Endothelial cell of umbilical vein (primary cell): ENCODE measurements at regions not wholly inside any gene's neighbourhood (a gene's known extent, or its start where the extent isn't known, plus 50 kb on each side); places are given as distances from the start of the nearest gene placed in this dataset.

Experiments
- BruUV-seq: library from RNA; stranded (reverse); fragments of 400-500 nt; replicated peaks from 2 replicates; lab custom pipeline; 2021; lab: Mats Ljungman, UMichigan
- CTCF ChIA-PET: fragments of 300-600, 350-600 bp; sonication (Branson Sonifier 250); formaldehyde crosslinking; loops from one replicate; lab custom pipeline; 2021; ENCODE audit warnings: antibody characterized with exemption, inconsistent platforms; lab: Charles Lee
- POLR2A ChIA-PET: fragments of 300-600, 350-600 bp; sonication (Branson Sonifier 250); formaldehyde crosslinking; loops from one replicate; lab custom pipeline; 2021; ENCODE audit warnings: antibody characterized with exemption, inconsistent platforms; lab: Charles Lee
- DNase-seq: peaks from one replicate; pipeline ENCODE4 v3.0.0-alpha.2; 2011; ENCODE audit warnings: low read depth, low spot score
- FAIRE-seq: peaks from 2 replicates; lab custom pipeline; 2011; peaks lifted over from hg19 to GRCh38; lab: Jason Lieb, UNC
- H2AFZ ChIP-seq: 2 replicates; pipeline ENCODE4 v1.6.0; 2012; ENCODE audit warnings: low read depth, low read length, control low read depth, inconsistent platforms
- H3K27ac ChIP-seq: 2 replicates; pipeline ENCODE4 v1.5.1; 2011; ENCODE audit warnings: low read depth, mild to moderate bottlenecking, control low read depth, low read length, moderate library complexity; ENCODE audit not compliant: insufficient read depth
- H3K27me3 ChIP-seq, 2 experiments: 2 replicates each; pipeline versions ENCODE4 v1.6.0 to v1.6.1; 2011; ENCODE audit warnings: low read length in 2 of 2, mixed read lengths in 1 of 2; ENCODE audit not compliant: control insufficient read depth in 2 of 2, insufficient read depth in 2 of 2
- H3K36me3 ChIP-seq, 2 experiments: 2 replicates in 1 of 2; 3 replicates in 1 of 2; pipeline ENCODE4 v1.5.1; 2011; ENCODE audit warnings: low read length in 2 of 2, mild to moderate bottlenecking in 1 of 2, moderate library complexity in 1 of 2; ENCODE audit not compliant: control insufficient read depth in 2 of 2, insufficient read depth in 2 of 2; ENCODE audit errors: extremely low read depth in 1 of 2
- H3K4me1 ChIP-seq: 3 replicates; pipeline ENCODE4 v1.5.1; 2011; ENCODE audit warnings: mild to moderate bottlenecking, low read length; ENCODE audit not compliant: control insufficient read depth, insufficient read depth; ENCODE audit errors: extremely low read depth
- H3K4me2 ChIP-seq: 2 replicates; pipeline ENCODE4 v1.6.1; 2011; ENCODE audit warnings: low read length, control low read depth, mixed read lengths; ENCODE audit not compliant: insufficient read depth
- H3K4me3 ChIP-seq, 3 experiments: fragments of 200-600 bp in 1 of 3; sonication (generic), shearing (Covaris generic) in 1 of 3; replicated peaks in 1 of 3; 2 replicates each; pipeline ENCODE4 v1.5.1; 2011 to 2016; ENCODE audit warnings: control low read depth in 3 of 3, low read length in 3 of 3, mild to moderate bottlenecking in 2 of 3, inconsistent platforms in 1 of 3, low read depth in 1 of 3, moderate library complexity in 1 of 3; ENCODE audit not compliant: insufficient read depth in 1 of 3
- H3K79me2 ChIP-seq: 2 replicates; pipeline ENCODE4 v1.6.0; 2012; ENCODE audit warnings: low read length, inconsistent platforms; ENCODE audit not compliant: control insufficient read depth, insufficient read depth
- H3K9ac ChIP-seq: replicated peaks from 2 replicates; pipeline ENCODE3; 2011; ENCODE audit warnings: low read length, control low read depth; ENCODE audit not compliant: insufficient read depth; ENCODE audit errors: extremely low read depth
- H3K9me1 ChIP-seq: replicated peaks from 3 replicates; pipeline ENCODE4 v1.6.0; 2011; ENCODE audit warnings: mild to moderate bottlenecking, low read length; ENCODE audit not compliant: control insufficient read depth, insufficient read depth; ENCODE audit errors: extremely low read depth
- H3K9me3 ChIP-seq: replicated peaks from 2 replicates; pipeline ENCODE4 v1.5.1; 2012; ENCODE audit warnings: low read length, inconsistent platforms; ENCODE audit not compliant: control insufficient read depth, insufficient read depth
- H4K20me1 ChIP-seq: replicated peaks from 2 replicates; pipeline ENCODE3; 2011; ENCODE audit warnings: mild to moderate bottlenecking, low read length; ENCODE audit not compliant: control insufficient read depth, insufficient read depth; ENCODE audit errors: extremely low read depth
- EZH2 ChIP-seq: IDR thresholded peaks from 2 replicates; pipeline ENCODE4 v1.6.1; 2012; ENCODE audit warnings: borderline replicate concordance, low read depth, mild to moderate bottlenecking, moderate library complexity, low read length, inconsistent platforms; ENCODE audit not compliant: severe bottlenecking
- FOS ChIP-seq: IDR thresholded peaks from 2 replicates; pipeline ENCODE4 v1.6.1; 2011; ENCODE audit warnings: mild to moderate bottlenecking, low read length, moderate library complexity, borderline replicate concordance; ENCODE audit not compliant: insufficient read depth
- GATA2 ChIP-seq: IDR thresholded peaks from 2 replicates; pipeline ENCODE4 v1.7.0; 2011; ENCODE audit warnings: low read depth, mild to moderate bottlenecking, moderate library complexity, mixed read lengths, low read length; ENCODE audit not compliant: insufficient read length, insufficient read depth
- JUN ChIP-seq: IDR thresholded peaks from 2 replicates; pipeline ENCODE4 v1.6.1; 2011; ENCODE audit warnings: borderline replicate concordance, low read depth; ENCODE audit not compliant: insufficient read length, insufficient read depth
- MAX ChIP-seq: IDR thresholded peaks from 2 replicates; pipeline ENCODE4 v1.6.1; 2011; ENCODE audit not compliant: insufficient read depth, insufficient read length
- MYC ChIP-seq: IDR thresholded peaks from one replicate; pipeline ENCODE4 v1.6.1; 2011; ENCODE audit warnings: mild to moderate bottlenecking, low read depth, low read length
- POLR2A ChIP-seq: IDR thresholded peaks from 2 replicates; pipeline ENCODE4 v1.6.1; 2012; ENCODE audit warnings: low read depth, mild to moderate bottlenecking, control low read depth, low read length
- POLR2AphosphoS5 ChIP-seq: IDR thresholded peaks from 2 replicates; pipeline ENCODE4 v1.6.1; 2012; ENCODE audit warnings: low read depth, mild to moderate bottlenecking, control low read depth, low read length, moderate library complexity; ENCODE audit not compliant: insufficient read depth
- dilution Hi-C: fragments of 300-500 bp; cut with MboI; formaldehyde crosslinking; loops from one replicate; pipeline ENCODE4 v1.15.0; 2019; ENCODE audit warnings: low sequenced_read_pairs; ENCODE audit not compliant: extremely low pct_ligation_motif_present
- intact Hi-C: fragments of 100-400 bp; cut with micrococcal nuclease; formaldehyde crosslinking; loops from one replicate; pipeline ENCODE4 v1.10.0; 2022
- TF ChIP-seq, protein P1 (sequence below), 2 donors: IDR thresholded peaks; 1 replicate in 1 of 2; 2 replicates in 1 of 2; pipeline ENCODE4 v1.5.1; 2011; ENCODE audit warnings: low read length in 2 of 2, mild to moderate bottlenecking in 2 of 2, moderate library complexity in 2 of 2, control low read depth in 1 of 2, inconsistent platforms in 1 of 2, low read depth in 1 of 2; ENCODE audit not compliant: insufficient read depth in 1 of 2; ENCODE audit errors: extremely low read depth in 1 of 2

DNA sequence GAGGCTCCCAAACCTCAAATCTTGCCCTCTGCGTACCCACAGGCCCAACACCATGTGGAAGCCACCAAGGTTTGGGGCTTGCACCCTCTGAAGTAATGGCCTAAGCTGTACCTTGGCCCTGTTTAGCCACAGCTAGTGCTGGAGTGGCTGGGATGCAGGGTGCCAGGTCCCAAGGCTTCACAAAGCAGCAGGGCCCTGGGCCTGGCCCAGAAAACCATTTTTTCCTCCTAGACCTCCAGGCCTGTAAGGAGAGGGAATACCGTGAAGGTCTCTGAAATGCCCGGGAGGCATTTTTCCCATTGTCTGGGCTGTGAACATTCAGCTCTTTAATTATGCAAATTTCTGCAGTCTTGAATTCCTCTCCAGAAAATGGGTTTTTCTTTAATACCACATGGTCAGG, 223.7 kb upstream of the CCN2 start:
- Histone ChIP-seq H3K9me3 (no peaks in the 10 kb centered on the region), H3K4me3 (no peak overlapping the region), H4K20me1 (no peaks in the 10 kb centered on the region), H3K27ac (no peak overlapping the region), H3K9ac (no peak overlapping the region), H2AFZ (no peak overlapping the region), H3K36me3 (peaks cover 2 to 5% of the 10 kb centered on the region in 2 experiments), H3K27me3 (no peaks in the 10 kb centered on the region), H3K4me2 (no peak overlapping the region), H3K4me1 (no peaks in the 10 kb centered on the region), H3K79me2 (no peaks in the 10 kb centered on the region), H3K9me1 (no peaks in the 10 kb centered on the region)
- intact Hi-C loops (no loop called here), dilution Hi-C loops (no loop called here)
- CTCF ChIA-PET, result no interaction called here
- no peak for FAIRE-seq
- TF ChIP-seq POLR2AphosphoS5, result no peak
- TF ChIP-seq, protein P1, sequence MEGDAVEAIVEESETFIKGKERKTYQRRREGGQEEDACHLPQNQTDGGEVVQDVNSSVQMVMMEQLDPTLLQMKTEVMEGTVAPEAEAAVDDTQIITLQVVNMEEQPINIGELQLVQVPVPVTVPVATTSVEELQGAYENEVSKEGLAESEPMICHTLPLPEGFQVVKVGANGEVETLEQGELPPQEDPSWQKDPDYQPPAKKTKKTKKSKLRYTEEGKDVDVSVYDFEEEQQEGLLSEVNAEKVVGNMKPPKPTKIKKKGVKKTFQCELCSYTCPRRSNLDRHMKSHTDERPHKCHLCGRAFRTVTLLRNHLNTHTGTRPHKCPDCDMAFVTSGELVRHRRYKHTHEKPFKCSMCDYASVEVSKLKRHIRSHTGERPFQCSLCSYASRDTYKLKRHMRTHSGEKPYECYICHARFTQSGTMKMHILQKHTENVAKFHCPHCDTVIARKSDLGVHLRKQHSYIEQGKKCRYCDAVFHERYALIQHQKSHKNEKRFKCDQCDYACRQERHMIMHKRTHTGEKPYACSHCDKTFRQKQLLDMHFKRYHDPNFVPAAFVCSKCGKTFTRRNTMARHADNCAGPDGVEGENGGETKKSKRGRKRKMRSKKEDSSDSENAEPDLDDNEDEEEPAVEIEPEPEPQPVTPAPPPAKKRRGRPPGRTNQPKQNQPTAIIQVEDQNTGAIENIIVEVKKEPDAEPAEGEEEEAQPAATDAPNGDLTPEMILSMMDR (IDR thresholded peaks at IDR 0.05; ENCODE audit: extremely low read depth in 1 of 2, insufficient read depth in 1 of 2, low read depth in 1 of 2, low read length in 2 of 2), result no peak
- TF ChIP-seq FOS, result no peak
- TF ChIP-seq EZH2, result no peak
- no peak for TF ChIP-seq MYC
- no peak for TF ChIP-seq GATA2
- no peak for TF ChIP-seq POLR2A
- TF ChIP-seq JUN, result no peak
- no peak for TF ChIP-seq MAX
- BruUV-seq, result no TSS peak
- DNase-seq, result no peak
- POLR2A ChIA-PET, result no interaction called here
